GM13976 (cell line): ENCODE measurements at regions not wholly inside any gene's neighbourhood (a gene's known extent, or its start where the extent isn't known, plus 50 kb on each side); places are given as distances from the start of the nearest gene placed in this dataset.

Source experiments
- DNase-seq: peaks from one replicate; pipeline ENCODE4 v3.0.0; 2012; ENCODE audit warnings: low spot score
- CTCF ChIP-seq: IDR thresholded peaks from 2 replicates; pipeline ENCODE4 v1.5.1; 2012; ENCODE audit warnings: borderline replicate concordance, mild to moderate bottlenecking; ENCODE audit not compliant: insufficient read depth; ENCODE audit errors: extremely low read depth, missing control alignments, control extremely low read depth
- in situ Hi-C: fragments of 300-500 bp; cut with MboI; formaldehyde crosslinking; loops from one replicate; pipeline ENCODE4 v1.12.0; 2022; ENCODE audit warnings: low sequenced_read_pairs, mixed read lengths, inconsistent platforms; ENCODE audit not compliant: unreplicated experiment

- DNase-seq = no peak
- TF ChIP-seq CTCF = no peak
- in situ Hi-C loops = no loop called here
Measured at GRCh38 chr7:15866753-15867152, 180.3 kb upstream of the MEOX2 start.

- no peak for DNase-seq
- TF ChIP-seq CTCF = no peak
- in situ Hi-C loops = no loop called here
Measured at GRCh38 chr7:15864626-15864991, 178.1 kb upstream of the MEOX2 start.

GRCh38 chr7:15863951-15864625 is 177.6 kb upstream of the MEOX2 start:
- no peak for DNase-seq
- no peak for TF ChIP-seq CTCF
- in situ Hi-C loops = no loop called here

GRCh38 chr7:15862781-15863165 is 176.3 kb upstream of the MEOX2 start:
- in situ Hi-C loops = no loop called here
- TF ChIP-seq CTCF = no peak
- no peak for DNase-seq

- in situ Hi-C loops = no loop called here
- TF ChIP-seq CTCF = no peak
- DNase-seq = no peak
Measured at GRCh38 chr7:15862016-15862780, 175.7 kb upstream of the MEOX2 start.

GRCh38 chr7:15860264-15860949 is 173.9 kb upstream of the MEOX2 start:
- in situ Hi-C loops = no loop called here
- no peak for TF ChIP-seq CTCF
- no peak for DNase-seq
